Tongue (tissue), 1 donor: ENCODE measurements at regions not wholly inside any gene's neighbourhood (a gene's known extent, or its start where the extent isn't known, plus 50 kb on each side); places are given as distances from the start of the nearest gene placed in this dataset.

Experiments
- DNase-seq: peaks from one replicate; pipeline ENCODE4 v3.0.0-alpha.2; 2015

DNA sequence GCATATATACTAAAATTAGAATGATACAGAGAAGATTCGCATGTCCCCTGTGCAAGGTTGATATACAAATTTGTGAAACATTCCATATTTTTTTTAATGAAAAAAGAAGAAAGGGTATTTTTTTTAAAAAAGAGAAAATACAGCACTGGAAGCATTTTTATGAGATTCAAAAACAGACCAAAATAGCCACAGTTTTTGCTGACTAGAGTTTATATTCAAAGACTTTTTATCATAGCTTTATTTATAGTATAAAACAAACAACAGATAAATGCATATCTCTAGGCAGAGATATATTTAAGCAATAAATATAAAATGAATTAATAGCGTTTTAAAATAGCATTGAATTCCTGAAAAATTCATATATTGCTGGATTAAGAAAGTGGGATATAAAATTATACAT is 436.5 kb upstream of the ACVR2A start:
- no peak for DNase-seq

DNA sequence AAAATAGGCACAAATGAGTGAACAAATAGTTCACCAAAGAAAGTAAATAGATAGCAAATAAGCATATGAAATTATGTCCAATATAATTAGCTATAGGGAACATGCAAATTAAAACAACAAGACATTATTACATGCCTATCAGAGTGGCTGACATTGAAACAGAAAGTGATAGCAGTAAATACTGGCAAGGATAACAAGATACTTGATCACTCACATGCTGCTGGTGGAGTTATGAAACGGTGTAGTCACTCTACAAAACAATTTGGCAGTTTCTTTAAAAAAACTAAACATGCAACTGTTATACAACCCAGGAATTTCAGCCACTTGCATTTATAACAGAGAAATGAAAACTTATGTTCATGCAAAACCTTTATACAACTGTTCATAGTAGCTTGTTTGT is 439.2 kb upstream of the ACVR2A start:
- DNase-seq: no peak

DNA sequence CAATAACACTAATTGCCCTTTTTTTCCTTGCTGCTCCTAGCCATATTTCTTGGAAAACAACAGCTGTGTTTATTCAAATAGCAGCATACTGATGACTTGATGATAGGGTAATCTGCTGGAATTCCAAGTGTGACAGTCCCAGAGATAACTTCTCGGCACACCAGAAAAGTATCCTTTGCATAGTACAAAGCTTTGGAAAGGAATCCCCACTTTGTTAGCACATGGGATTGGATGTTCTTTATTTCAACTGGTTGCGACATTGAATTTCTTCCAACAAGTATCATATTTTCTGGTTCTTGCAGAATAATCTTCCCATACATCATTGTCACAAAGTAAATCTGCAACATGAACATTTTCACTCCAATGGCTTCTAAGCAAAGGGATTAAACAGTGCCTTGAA is 445.8 kb upstream of the ACVR2A start:
- DNase-seq: peak; percentile 90

DNA sequence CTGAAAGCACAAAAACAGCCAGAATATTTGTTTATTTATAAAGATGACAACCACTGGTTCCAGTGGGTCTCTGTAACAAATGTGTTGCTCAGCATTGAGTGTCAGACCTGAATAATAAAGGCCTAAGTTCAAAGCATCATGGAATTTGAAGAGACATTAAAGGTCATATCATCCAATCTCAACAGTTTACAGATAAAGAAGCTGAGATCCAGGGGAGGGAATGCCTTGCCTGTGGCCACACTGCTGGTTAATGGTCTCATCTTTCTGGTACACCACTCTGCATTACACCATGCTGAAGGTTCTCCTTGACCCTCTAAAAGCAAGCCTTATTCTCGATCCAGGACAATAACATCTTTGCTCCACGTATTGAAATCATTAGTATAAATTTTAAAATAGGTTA is 446.5 kb upstream of the ACVR2A start:
- peak; percentile 8 for DNase-seq

DNA sequence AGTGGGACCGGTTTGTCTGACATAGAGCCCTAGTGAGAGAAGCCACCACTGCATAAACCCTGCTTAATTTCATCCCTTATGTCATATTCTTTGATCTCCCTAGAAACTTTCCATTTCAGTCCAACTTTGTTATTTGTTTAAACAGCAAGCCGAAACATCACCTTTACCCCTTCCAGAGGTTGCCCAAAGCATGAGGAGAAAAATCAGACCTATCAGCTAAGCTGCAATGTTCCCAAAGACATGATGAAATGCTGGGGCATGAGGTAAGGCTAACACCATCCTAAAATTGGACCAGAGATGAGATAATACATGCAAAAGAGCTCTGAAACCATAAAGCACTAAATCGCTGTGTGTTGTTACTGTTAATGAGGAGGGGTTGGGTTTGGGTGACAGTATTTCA is 447.9 kb upstream of the ACVR2A start:
- no peak for DNase-seq

DNA sequence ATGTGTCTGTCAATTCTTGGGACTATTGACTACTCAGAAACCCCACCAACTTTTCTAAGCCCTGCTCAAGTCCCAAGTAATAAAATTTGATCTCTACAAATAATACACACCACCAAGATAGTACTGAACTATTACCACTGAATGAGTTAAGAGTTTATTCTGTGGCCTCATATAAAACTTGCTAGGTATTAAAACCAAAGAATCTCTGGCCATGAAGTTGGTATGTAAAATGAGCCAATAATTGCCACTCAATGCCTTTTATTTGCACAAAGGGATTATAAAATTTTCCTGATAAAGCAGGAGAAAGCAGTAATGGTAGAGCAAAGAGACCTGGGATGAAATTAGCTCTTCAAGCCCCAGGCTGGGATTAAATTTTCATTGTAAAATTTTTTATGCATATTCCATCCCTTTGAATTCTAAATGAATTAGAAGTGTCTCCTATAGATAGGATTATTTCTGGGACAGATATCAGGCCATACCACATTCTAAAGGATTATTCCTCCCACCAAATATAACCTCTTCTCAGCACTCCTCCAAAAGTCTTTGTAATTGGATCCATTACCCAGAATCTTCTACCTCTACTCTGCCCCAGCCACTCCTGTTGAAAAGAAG is 450.5 kb upstream of the ACVR2A start:
- DNase-seq: no peak

DNA sequence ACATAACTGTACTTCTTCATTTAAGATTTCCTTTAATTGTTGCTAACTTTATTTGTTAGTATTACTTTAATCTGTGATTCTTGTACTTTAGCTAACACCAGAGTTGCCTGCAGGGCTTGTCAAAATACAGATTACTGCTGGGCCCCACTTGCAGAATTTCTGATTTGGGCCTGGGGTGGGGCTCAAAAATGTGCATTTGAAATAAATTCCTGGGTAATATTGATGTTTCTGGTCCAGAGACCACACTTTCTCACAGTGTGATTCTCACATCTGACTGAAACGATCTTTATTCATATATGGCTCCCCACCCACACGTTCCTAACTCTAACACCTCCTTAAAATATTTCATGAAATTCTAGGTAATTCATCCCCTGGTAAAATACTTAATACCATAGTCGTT is 452.6 kb upstream of the ACVR2A start:
- DNase-seq: no peak

DNA sequence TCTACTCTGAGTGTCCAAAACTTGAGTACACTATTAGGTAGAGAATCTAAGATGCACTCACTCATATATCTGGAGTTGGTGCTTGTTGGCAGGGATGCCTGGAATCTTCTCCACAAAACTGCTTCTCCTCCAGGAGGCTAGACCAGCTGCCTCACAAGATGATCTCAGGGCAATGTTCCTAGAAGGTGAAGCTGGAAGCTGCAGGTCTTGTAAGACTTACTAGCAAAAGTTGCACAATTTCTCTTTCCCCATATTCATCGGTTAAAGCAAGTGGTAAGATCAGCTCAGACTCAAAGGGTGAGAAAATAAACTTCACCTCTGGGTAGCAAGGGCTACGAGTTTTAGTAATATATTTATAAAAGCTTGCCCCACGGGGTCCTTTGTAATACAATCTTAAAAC is 454.4 kb upstream of the ACVR2A start:
- no peak for DNase-seq

DNA sequence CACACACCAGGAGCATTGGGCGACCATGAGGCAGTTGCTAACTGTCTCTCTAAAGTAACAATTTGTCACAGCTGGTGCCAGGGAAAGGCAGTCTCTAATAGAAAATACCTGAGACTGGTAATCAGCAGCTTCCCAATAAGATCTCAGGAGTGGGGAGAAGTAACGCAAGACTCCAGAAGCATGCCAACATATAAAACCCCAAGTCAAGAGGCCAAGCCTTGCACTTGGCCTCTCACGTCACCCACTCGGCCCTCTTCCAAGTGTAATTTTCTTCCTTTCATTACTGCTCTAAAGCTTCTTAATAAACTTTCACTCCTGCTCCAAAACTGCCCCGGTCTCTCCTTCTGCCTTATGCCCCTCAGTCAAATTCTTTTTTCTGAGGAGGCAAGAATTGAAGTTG is 455.6 kb upstream of the ACVR2A start:
- DNase-seq: peak; percentile 31

DNA sequence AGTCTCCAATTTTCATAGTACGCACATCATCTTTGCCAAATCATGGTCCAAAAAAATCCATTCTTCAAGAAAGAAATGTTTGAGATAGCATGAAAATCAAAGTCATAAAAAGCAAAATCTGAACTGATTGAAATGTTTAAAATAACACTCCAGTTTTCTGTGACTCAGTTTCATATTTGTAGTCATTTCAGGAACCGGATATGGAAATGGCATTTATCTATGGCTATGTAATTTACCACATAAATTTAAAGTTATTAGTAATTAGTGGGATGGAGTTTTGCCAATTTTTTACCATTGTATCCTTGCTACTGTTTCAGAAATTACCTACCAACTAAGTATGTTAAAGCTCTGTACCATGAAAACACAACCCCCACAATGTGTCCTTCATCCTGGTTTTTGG is 456.6 kb upstream of the ACVR2A start:
- DNase-seq: no peak

DNA sequence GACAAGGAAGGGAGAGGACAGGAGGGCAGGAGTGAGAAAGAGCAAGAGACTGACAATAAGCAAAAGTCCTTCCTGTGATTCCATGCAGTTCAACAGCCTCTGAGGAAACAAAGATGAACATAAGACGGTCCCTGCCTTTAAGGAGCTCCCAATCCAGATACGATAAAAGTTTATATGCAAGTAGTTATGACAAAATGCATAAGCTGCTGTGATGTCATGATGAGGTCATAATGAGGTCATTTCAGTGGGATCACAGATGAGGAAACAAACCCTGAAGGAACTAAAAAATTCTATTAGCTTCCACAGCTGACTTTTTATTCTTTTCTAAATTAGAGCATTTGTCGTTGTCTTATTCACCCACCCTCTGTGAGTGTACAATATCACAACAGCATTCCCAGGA is 458.5 kb upstream of the ACVR2A start:
- DNase-seq: no peak

DNA sequence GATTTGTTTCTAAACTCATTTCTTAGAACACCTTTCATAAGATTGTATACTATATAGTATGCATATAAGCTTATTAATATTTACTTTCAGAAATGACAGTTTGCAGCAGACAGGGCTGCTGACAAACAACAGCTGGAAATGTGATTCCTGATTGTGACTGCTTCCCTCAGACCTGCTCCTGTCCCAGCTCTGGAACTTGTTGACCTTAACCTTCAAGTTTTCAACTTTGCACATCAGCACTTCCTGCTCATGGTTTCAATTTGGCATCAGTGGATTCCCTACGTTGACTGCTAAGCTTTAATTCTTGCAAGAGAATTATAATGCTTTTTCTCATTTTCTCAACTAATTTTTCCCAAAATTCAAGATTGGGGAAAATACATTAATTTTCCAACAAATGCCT is 459.2 kb upstream of the ACVR2A start:
- DNase-seq: no peak

DNA sequence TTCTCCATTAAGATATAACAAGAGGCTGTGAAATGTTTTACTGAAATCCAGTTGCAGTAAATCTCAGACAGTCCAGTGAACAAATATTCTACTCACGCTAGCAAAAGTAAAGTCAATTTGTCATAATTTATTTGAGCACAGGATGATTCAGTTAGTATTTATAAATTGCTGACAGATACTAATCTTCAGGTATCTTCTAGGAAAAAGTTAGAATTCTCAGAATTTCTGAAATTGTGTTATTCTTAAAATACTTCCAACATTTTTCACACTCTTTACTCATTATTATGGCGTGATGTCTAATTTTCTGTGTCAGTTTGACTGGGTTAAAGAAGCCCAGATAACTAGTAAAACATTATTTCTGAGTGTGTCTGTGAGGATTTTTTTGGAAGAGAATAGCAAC is 460.2 kb upstream of the ACVR2A start:
- DNase-seq: no peak

DNA sequence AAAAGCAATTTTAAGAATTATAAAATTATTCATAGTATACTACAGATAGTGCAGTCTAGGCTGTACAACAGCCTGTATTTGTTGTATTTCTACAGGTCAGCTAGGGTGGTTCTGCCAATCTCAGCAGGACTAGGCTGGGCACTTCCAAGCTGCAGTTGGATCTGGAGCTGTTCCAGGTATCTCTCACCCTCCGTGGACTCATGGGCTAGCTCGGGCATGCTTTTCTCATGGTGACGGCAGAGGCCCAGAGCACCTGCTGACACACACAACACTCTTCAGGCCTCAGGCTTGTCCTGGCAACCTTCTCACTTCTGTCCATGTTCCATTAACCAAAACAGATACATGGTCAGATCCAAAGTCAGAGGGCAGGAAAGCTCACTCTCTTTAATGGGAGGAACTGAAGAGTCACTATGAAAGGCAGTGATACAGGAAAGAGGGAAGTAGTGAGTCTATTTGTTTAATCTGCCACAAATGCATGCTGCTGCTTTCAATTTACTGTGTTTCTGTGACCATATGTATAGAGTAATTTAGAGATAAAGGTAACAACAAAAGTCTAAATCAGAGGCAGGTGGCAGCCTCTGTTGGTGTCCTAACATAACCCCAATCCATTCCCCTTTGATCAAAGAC is 462.4 kb upstream of the ACVR2A start:
- no peak for DNase-seq

DNA sequence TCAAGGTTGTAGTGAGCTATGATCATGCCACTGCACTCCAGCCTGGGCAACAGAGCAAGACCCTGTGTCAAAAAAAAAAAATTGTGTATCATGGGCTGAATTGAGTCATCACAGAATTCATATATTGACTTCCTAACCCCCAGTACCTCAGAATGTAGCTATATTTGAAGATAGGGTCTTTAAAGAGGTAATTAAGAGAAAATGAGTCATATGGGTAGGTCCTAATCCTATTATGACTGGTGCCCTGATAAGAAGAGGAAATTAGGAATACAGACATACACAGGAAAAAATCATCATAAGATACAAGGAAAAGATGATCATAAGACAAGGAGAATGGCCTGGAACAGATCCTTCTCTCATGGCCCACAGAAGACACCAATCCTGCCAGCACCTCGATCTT is 466.4 kb upstream of the ACVR2A start:
- no peak for DNase-seq

DNA sequence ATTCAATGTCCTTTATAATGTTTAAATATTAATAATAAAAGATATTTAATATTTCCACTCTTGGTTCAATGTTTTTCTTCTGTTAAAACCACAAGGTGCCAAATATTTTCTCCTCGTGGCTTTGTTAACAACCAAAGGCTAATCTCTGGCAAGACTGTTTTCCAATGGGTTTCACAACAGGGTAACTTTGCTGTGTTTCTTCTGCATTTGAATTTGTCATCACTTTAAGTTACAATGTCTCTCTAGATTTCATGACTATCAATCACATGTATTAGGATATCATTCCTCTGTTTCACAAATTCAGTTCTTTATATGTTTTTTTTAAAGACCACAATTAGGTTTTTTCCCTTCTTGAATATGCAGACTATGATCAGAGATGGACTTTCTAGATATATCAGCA is 469.8 kb upstream of the ACVR2A start:
- no peak for DNase-seq

DNA sequence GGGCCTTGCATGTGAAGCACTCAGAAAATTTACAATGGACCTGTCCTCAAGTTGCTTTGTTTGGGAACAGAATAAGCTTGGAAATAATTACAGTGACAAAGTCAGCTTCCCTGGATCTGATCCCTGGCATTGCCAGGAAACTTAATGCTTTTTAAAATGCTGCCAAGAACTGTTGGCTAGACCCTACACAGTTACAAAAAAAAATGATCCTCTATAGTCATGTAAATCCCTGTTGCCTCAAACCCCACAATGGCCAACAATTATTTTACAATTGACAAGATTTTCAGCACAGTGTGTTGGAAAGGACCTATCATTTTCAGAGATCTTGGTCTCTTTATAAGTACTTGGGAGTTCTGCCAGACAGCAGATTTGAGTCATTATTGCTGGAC is 470.4 kb upstream of the ACVR2A start:
- peak; percentile 92 for DNase-seq

DNA sequence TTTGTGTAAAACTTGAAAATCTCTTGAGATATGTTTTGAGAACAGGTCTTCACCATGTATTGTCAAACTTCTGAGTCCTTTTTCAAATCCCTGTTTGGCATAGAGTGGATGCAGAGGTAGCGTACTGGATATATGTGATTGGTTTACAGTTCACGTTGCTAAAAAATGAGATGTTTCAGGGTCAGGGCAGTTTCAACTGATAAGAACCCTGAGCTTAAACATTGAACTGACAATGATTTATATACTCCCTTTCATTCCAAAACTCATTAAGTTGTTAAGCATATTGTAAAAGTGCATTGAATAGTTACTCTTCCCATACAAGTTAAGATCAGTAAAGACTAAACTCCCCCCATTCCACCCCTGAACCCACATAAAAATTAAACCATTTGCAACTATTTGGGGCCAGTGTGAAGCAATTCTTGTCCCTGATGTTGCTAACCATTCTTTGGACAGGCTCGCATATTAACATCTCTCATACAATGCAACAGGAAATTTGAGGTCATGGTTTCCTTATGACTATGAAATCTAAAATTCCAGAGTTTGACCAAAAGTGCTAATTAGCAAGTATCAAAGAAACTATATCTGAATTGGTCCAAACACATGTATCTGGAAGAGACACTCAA is 470.9 kb upstream of the ACVR2A start:
- no peak for DNase-seq

DNA sequence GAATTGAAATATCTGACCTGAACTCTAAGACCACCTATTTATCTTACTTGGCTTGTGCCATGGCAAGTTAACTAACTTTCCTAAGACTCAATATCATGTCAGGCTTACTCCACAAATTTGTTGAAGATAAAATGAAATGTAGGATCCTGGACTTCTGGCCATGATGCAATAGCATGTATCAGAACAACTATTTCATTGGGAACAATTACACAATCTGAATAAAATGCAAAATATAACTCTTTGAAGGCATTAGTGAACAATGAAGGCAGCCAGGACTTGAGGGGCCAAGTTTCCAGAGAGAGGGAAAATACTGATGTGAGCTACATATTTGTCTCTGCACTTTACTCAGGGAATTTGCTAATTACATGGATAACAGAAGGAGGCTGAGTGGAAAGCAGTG is 476.5 kb upstream of the ACVR2A start:
- no peak for DNase-seq

DNA sequence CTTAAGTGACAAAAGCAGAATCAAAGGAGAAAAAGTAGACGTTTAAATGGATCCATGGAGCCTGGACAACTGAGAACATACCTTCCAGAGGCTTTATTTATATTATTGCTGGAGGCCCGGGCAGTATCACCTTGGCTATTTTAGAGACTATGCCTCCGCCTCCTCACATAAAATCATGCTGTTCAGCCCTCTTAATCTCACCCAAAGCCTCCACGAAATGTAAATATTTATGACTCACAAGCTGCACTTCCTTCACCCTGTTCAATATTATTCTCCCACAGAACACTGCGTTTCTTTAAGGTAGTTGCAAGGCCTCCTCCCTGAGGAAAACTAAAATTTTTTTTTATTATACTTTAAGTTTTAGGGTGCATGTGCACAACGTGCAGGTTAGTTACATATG is 478.6 kb upstream of the ACVR2A start:
- DNase-seq: no peak

DNA sequence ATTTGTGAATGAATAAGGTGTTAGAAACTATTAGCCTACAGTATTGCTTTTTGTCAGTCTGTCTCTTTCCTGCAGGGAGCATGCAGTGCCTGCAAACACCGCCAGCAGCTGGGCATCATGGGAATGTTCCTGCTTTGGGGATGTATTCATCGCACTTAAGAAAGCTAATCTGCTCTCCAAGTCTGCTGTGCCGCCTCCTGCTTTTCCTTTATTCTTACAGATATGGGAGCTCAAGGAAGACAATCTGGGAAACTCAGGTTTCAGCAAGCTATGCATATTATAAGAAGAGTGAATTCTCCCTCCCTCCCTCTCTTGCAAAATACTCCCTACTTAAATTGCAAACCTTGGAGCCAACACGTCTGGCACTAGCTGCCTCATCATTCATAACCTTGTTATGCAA is 479.2 kb upstream of the ACVR2A start:
- DNase-seq: peak; percentile 70

DNA sequence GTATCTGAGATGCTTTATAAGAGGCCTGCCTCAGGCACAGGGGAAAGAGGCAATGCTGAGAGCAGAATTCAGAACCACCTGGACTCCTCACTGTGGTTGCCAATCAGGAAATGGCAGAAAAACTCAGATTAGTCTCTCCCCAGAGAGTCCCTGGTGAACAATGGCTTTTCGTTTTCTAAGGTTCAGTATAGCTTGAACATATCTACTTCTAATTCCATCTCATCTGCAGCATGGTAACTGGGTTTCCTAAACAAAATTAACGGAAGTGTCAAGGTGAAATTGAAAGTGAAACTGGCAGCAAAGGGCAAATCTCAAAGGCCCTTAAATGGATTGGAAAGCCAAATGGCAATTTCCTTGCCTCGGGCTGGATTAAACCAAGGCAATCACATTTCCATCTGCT is 480.2 kb upstream of the ACVR2A start:
- no peak for DNase-seq

DNA sequence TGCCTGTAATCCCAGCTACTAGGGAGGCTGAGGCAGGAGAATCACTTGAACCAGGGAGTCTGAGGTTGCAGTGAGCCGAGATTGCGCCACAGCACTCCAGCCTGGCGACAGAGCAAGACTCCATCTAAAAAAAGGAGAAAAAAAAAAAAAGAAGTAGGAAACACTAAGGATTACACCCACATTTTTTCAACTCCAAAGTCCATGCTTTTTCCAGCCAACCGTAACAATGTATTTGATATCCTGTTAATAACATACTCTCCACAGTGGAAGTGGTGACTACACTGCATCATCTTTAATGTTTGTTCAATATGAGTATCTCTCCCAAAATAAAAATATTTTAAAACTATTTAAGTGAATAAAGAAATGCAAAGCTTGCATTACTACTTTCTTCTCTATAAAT is 481.6 kb upstream of the ACVR2A start:
- no peak for DNase-seq

DNA sequence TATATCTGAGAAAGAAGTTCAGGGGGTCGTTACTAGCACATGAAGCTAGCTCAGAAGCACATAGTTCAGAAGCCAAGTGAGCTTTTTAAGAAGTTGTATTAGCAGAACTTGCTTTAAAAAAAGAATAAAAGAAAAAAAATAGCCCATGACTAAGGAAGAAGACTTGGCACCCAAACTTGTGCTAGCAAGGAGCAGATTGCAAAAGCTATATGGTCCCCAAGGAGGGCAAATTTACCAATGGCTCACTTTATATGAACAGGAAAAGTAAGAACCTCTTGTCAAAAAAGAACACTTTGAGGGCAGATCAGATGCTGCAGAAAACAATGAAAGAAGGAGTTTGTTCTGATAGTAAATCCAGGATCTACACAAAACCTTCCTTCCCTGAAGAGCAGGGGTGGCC is 486.5 kb upstream of the ACVR2A start:
- DNase-seq: no peak
